Liver (tissue), 3 donors: ENCODE measurements at regions not wholly inside any gene's neighbourhood (a gene's known extent, or its start where the extent isn't known, plus 50 kb on each side); places are given as distances from the start of the nearest gene placed in this dataset.

Source experiments
- EGR1 ChIP-seq, 2 donors: IDR thresholded peaks; 2 replicates each; pipeline ENCODE4 v1.6.1; 2016 to 2018; ENCODE audit warnings: antibody characterized with exemption in 2 of 2, low read depth in 2 of 2
- FOXA1 ChIP-seq: IDR thresholded peaks from 2 replicates; pipeline ENCODE4 v1.6.1; 2016; ENCODE audit warnings: antibody characterized with exemption
- JUND ChIP-seq, 2 donors: IDR thresholded peaks; 2 replicates each; pipeline ENCODE4 v1.6.1; 2016; ENCODE audit warnings: antibody characterized with exemption in 2 of 2
- TF ChIP-seq, protein P1 (sequence below): fragments of 150-350 bp; IDR thresholded peaks from 2 replicates; pipeline ENCODE4 v1.5.1; 2017; ENCODE audit warnings: improper control_type of control experiment, low read depth, low read length; ENCODE audit not compliant: missing input control
- donor health status: healthy.
- donor health status: healthy.

DNA sequence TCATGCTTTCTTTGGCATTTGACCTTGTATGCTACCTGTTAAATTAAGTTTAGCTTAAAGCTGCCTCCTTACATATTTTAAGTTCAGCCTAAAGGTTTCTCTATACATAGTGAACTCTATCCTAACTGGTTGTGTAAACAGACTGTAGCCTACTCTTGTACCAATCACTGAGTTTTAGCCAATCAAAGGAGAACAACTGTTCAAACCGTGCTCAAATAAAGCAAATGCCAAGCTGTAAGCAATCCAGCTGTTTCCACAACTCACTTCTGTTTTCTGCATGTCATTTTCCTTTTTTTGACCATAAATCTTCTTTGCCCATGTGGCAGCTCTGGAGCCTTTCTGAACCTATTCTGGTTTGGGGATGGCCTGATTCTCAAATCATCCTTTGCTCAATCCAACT is 1603.8 kb upstream of the ACVR2A start:
- no peak for TF ChIP-seq JUND (IDR thresholded peaks at IDR 0.05)
- no peak for TF ChIP-seq EGR1 (IDR thresholded peaks at IDR 0.05; ENCODE audit: low read depth in 2 of 2)
- TF ChIP-seq, protein P1, sequence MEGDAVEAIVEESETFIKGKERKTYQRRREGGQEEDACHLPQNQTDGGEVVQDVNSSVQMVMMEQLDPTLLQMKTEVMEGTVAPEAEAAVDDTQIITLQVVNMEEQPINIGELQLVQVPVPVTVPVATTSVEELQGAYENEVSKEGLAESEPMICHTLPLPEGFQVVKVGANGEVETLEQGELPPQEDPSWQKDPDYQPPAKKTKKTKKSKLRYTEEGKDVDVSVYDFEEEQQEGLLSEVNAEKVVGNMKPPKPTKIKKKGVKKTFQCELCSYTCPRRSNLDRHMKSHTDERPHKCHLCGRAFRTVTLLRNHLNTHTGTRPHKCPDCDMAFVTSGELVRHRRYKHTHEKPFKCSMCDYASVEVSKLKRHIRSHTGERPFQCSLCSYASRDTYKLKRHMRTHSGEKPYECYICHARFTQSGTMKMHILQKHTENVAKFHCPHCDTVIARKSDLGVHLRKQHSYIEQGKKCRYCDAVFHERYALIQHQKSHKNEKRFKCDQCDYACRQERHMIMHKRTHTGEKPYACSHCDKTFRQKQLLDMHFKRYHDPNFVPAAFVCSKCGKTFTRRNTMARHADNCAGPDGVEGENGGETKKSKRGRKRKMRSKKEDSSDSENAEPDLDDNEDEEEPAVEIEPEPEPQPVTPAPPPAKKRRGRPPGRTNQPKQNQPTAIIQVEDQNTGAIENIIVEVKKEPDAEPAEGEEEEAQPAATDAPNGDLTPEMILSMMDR = no peak
- no peak for TF ChIP-seq FOXA1
